ENCODE measurements at regions not wholly inside any gene's neighbourhood (a gene's known extent, or its start where the extent isn't known, plus 50 kb on each side); places are given as distances from the start of the nearest gene placed in this dataset.
"Not testable (repeated sequence)": the region's sequence is repeated elsewhere in the genome, so short reads cannot be mapped to it uniquely, and the experiment has no call there.

DNA sequence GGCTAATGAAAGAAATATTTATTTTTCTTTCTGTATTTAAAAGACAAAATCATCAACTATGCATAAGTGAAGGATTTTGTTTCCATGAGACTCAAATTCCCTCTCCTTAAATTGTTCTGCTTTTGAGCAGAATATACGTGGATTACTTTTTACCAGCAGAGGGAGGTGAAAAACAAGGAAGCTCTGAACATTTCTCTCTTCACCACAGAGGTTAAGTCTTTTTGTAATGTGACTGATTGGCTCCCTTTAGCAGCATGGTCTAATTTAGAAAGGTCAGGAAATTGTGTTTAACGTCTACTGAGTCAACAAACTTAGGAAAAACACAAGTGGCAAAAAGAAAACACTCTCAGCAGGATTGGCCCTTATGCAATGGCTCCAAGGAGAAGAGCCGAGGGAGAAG, 55.1 kb upstream of the F9 start:
- Mint-ChIP-seq H3K4me3 (no peak overlapping the region), H3K36me3 (no peaks in the 10 kb centered on the region)

DNA sequence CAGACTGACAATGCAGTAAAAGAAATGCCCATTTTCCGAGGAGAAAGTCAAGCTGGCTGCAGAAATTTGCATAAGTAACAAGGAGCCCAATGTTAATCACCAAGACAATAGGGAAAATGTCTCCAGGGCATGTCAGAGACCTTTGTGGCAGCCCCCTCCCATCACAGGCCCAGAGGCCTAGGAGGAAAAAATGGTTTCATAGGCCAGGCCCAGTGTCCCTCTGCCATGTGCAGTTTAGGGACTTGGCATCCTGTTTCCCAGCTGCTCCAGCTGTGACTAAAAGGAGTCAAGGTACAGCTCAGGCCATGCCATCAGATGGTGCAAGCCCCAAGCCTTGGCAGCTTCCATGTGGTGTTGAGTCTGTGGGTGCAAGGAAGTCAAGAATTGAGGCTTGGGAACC, 68.6 kb upstream of the F9 start:
- not testable (repeated sequence) for H3K4me1 Mint-ChIP-seq; H3K4me3 Mint-ChIP-seq; H3K27ac Mint-ChIP-seq; ATAC-seq (replicated peaks); H3K36me3 Mint-ChIP-seq; H3K27me3 Mint-ChIP-seq; DNase-seq
- H3K9me3 Mint-ChIP-seq = peaks cover 7 to 16% of the 10 kb centered on the region in 2 donors

More for the DNA sequence above, 55.1 kb upstream of the F9 start:
- ATAC-seq (replicated peaks) = no peak
- Mint-ChIP-seq H3K9me3 (no peaks in the 10 kb centered on the region), H3K27me3 (peaks cover 0 to 4% of the 10 kb centered on the region in 2 donors), H3K27ac (no peak overlapping the region), H3K4me1 (no peaks in the 10 kb centered on the region)
- DNase-seq = no peak

GRCh38 chrX:139454743-139455142, 75.8 kb upstream of the F9 start:
- Mint-ChIP-seq H3K27me3 (no peaks in the 10 kb centered on the region), H3K27ac (no peak overlapping the region), H3K36me3 (no peaks in the 10 kb centered on the region), H3K4me1 (no peaks in the 10 kb centered on the region), H3K9me3 (no peaks in the 10 kb centered on the region), H3K4me3 (no peak overlapping the region)
- ATAC-seq (replicated peaks) = no peak
- DNase-seq = no peak

GRCh38 chrX:139448996-139449395, 81.5 kb upstream of the F9 start:
- Mint-ChIP-seq H3K36me3 (no peaks in the 10 kb centered on the region), H3K4me1 (no peaks in the 10 kb centered on the region), H3K27me3 (no peaks in the 10 kb centered on the region), H3K9me3 (peaks cover 0 to 3% of the 10 kb centered on the region in 2 donors), H3K27ac (no peak overlapping the region), H3K4me3 (no peak overlapping the region)
- ATAC-seq (replicated peaks) = no peak
- no peak for DNase-seq

DNA sequence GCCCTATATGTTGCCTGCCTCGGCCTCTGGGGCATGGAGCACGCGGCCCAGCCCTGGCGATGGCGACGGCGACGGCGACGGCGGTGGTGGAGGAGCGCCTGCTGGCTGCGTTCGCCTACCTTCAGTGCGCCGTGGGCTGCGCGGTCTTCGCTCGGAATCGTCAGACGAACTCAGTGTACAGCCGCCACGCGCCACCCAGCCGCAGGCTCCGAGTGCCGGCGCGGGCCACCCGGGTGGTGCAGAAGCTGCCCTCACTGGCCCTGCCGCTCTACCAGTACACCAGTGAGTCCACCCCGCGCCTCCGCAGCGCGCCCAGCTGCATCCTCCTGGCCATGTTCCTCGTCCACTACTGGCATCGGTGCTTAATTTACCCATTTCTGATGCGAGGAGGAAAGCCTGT, 83.7 kb upstream of the F9 start:
- peaks cover 3 to 4% of the 10 kb centered on the region in 2 donors for H3K9me3 Mint-ChIP-seq
- ATAC-seq (replicated peaks) (no peak), DNase-seq (no peak)
- no peaks in the 10 kb centered on the region for H3K4me1 Mint-ChIP-seq
- H3K36me3 Mint-ChIP-seq = no peaks in the 10 kb centered on the region
- H3K27ac Mint-ChIP-seq = no peak overlapping the region
- H3K27me3 Mint-ChIP-seq = no peaks in the 10 kb centered on the region
- H3K4me3 Mint-ChIP-seq = no peak overlapping the region

- DNase-seq = no peak
- Mint-ChIP-seq H3K27ac (no peak overlapping the region), H3K4me1 (no peaks in the 10 kb centered on the region), H3K36me3 (no peaks in the 10 kb centered on the region), H3K4me3 (no peak overlapping the region), H3K27me3 (peaks cover 0 to 4% of the 10 kb centered on the region in 2 donors), H3K9me3 (no peaks in the 10 kb centered on the region)
- ATAC-seq (replicated peaks) = no peak
Measured at GRCh38 chrX:139429913-139430312, 100.6 kb upstream of the F9 start.

- ATAC-seq (replicated peaks) (no peak), DNase-seq (no peak)
- H3K36me3 Mint-ChIP-seq = no peaks in the 10 kb centered on the region
- H3K4me1 Mint-ChIP-seq = no peaks in the 10 kb centered on the region
- H3K4me3 Mint-ChIP-seq = no peak overlapping the region
- no peaks in the 10 kb centered on the region for H3K27me3 Mint-ChIP-seq
- no peak overlapping the region for H3K27ac Mint-ChIP-seq
- H3K9me3 Mint-ChIP-seq = no peaks in the 10 kb centered on the region
Measured at GRCh38 chrX:139423186-139423585, 107.4 kb upstream of the F9 start.

DNA sequence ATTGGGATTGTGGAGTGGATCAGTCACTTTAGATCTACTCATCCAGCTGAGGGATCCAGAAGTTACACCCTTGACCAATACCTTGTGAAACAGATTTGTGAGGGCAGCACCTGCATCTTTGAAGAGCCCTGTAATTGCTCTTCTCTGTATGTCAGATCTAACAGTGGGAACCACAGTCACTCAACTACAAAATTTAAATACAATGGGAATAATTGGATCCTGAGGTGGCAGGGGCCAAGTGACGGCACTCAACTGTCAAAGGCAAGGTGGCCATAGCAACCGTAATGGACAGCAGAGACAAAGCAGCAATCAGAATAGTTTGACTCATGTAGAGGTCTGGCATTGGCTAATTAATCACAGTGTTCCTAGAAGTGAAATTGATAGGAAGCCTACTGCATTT, 132.3 kb upstream of the F9 start:
- DNase-seq; ATAC-seq (replicated peaks); H3K9me3 Mint-ChIP-seq; H3K27ac Mint-ChIP-seq; H3K4me3 Mint-ChIP-seq; H3K27me3 Mint-ChIP-seq; H3K4me1 Mint-ChIP-seq; H3K36me3 Mint-ChIP-seq: not testable (repeated sequence)

DNA sequence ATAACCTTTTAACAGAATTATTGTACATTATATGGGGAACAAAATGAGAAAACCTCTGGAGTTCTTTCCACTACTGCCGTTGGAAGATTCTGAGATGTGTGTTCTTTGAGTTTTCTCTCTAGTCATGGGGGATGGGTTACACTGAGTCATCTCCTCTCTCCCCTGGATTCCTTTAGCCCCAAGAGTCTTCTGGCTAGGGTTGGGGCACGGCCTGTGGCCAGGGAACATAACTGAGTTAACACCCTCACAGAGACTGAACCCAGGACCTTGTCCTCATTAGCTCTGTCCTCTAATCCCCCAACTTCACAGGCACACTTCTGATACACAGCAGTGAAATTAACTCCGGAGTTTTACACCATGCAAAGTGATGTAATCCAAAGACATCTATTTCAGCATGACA, 142.3 kb upstream of the F9 start:
- ATAC-seq (replicated peaks) (no peak), DNase-seq (no peak)
- Mint-ChIP-seq H3K27me3 (no peaks in the 10 kb centered on the region), H3K9me3 (no peaks in the 10 kb centered on the region), H3K4me3 (no peak overlapping the region), H3K4me1 (no peaks in the 10 kb centered on the region), H3K36me3 (no peaks in the 10 kb centered on the region), H3K27ac (no peak overlapping the region)

GRCh38 chrX:139382529-139382928, 148.0 kb upstream of the F9 start:
- Mint-ChIP-seq H3K27ac (no peak overlapping the region), H3K9me3 (no peaks in the 10 kb centered on the region), H3K4me3 (no peak overlapping the region), H3K4me1 (no peaks in the 10 kb centered on the region), H3K36me3 (no peaks in the 10 kb centered on the region), H3K27me3 (peaks cover 0 to 7% of the 10 kb centered on the region in 2 donors)
- DNase-seq (no peak), ATAC-seq (replicated peaks) (no peak)

GRCh38 chrX:139376547-139376946, 154.0 kb upstream of the F9 start:
- H3K27ac Mint-ChIP-seq; H3K4me1 Mint-ChIP-seq; ATAC-seq (replicated peaks); H3K4me3 Mint-ChIP-seq; H3K36me3 Mint-ChIP-seq; DNase-seq; H3K27me3 Mint-ChIP-seq: not testable (repeated sequence)
- H3K9me3 Mint-ChIP-seq = peaks cover 4 to 11% of the 10 kb centered on the region in 2 donors

DNA sequence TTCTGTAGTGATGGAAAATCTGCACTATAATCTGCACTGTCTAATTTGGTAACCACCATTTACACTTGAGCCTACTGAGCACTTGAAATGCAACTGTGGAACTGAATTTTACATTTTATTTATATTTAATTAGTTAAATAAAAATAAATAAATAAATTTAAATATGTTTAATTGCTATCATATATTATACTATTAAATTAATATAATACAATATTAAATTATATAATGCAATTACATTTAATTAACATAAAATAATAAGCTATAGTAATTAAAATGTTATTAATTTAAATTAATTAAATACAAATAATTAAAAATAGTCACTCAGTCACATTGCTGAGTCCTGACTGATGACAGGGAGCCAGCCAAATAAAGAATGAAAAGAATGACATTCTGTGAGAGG, 170.2 kb upstream of the F9 start:
- H3K4me3 Mint-ChIP-seq = no peak overlapping the region
- no peak overlapping the region for H3K27ac Mint-ChIP-seq
- H3K9me3 Mint-ChIP-seq = peaks cover 2 to 4% of the 10 kb centered on the region in 2 donors
- no peaks in the 10 kb centered on the region for H3K36me3 Mint-ChIP-seq
- DNase-seq (no peak), ATAC-seq (replicated peaks) (no peak)
- H3K4me1 Mint-ChIP-seq = no peaks in the 10 kb centered on the region
- H3K27me3 Mint-ChIP-seq = no peaks in the 10 kb centered on the region

GRCh38 chrX:139342594-139342991, 187.9 kb upstream of the F9 start:
- H3K36me3 Mint-ChIP-seq; H3K9me3 Mint-ChIP-seq; ATAC-seq (replicated peaks); H3K4me1 Mint-ChIP-seq; DNase-seq; H3K4me3 Mint-ChIP-seq; H3K27ac Mint-ChIP-seq: not testable (repeated sequence)
- H3K27me3 Mint-ChIP-seq = peaks cover 0 to 13% of the 10 kb centered on the region in 2 donors

GRCh38 chrX:139341855-139342593, 188.5 kb upstream of the F9 start:
- not testable (repeated sequence) for H3K27ac Mint-ChIP-seq; H3K9me3 Mint-ChIP-seq; H3K36me3 Mint-ChIP-seq; DNase-seq; H3K4me1 Mint-ChIP-seq; H3K4me3 Mint-ChIP-seq; ATAC-seq (replicated peaks)
- peaks cover 0 to 13% of the 10 kb centered on the region in 2 donors for H3K27me3 Mint-ChIP-seq

DNA sequence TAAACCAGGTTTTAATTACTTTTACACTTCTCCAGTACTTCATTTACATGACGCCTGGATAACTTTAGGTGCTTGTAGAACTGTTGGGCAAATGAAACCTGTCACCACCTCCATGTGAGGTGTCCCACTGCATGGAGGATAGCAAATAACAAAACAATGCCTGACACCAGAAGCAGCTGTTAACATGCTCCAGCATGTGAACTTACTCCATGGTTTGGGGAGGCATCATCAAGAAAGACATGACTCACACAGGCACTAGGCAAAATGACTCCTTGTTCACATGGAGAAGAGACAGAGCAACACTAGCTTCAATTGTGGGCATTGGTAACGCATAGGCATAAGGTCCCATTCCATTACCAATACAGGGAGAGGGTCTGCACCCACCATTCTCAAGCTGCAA, 198.1 kb upstream of the F9 start:
- ATAC-seq (replicated peaks) = no peak
- H3K27me3 Mint-ChIP-seq = no peaks in the 10 kb centered on the region
- peaks cover 4 to 10% of the 10 kb centered on the region in 2 donors for H3K9me3 Mint-ChIP-seq
- H3K27ac Mint-ChIP-seq = no peak overlapping the region
- no peaks in the 10 kb centered on the region for H3K4me1 Mint-ChIP-seq
- H3K36me3 Mint-ChIP-seq = no peaks in the 10 kb centered on the region
- DNase-seq = no peak
- no peak overlapping the region for H3K4me3 Mint-ChIP-seq

DNA sequence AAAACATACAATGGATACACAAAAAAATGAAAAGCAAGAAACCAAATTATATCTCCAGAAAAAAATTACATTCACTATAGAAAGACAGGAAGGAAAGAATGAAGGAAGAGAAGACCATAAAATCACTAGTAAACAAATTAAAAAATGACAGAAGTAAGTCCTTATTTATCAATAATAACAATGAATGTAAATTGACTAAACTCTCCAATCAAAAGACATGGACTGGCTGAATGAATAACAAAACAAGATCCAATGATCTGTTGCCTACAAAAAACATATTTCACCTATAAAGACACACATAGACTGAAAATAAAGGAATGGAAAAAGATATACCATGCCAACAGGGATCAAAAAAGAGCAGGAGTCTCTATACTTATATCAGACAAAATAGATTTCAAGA, 203.2 kb upstream of the F9 start:
- Mint-ChIP-seq H3K27me3 (no peaks in the 10 kb centered on the region), H3K4me1 (no peaks in the 10 kb centered on the region), H3K36me3 (no peaks in the 10 kb centered on the region), H3K27ac (no peak overlapping the region), H3K4me3 (no peak overlapping the region), H3K9me3 (peaks cover 8 to 14% of the 10 kb centered on the region in 2 donors)
- DNase-seq (no peak), ATAC-seq (replicated peaks) (no peak)
